GM12891 (cell line): ENCODE measurements at regions not wholly inside any gene's neighbourhood (a gene's known extent, or its start where the extent isn't known, plus 50 kb on each side); places are given as distances from the start of the nearest gene placed in this dataset.
"Not testable (repeated sequence)": the region's sequence is repeated elsewhere in the genome, so short reads cannot be mapped to it uniquely, and the experiment has no call there.

Source experiments
- DNase-seq: peaks from one replicate; pipeline ENCODE4 v3.0.0; 2011; ENCODE audit warnings: low spot score; ENCODE audit not compliant: insufficient read length
- FAIRE-seq: peaks from 2 replicates; lab custom pipeline; 2011; peaks lifted over from hg19 to GRCh38; lab: Jason Lieb, UNC
- PAX5 ChIP-seq: IDR thresholded peaks from 2 replicates; pipeline ENCODE4 v1.6.1; 2011; ENCODE audit warnings: low read length, moderate library complexity, mild to moderate bottlenecking; ENCODE audit not compliant: insufficient read depth, severe bottlenecking
- POLR2A ChIP-seq: IDR thresholded peaks from 2 replicates; pipeline ENCODE4 v1.6.1; 2011; ENCODE audit warnings: low read depth, low read length, control low read depth
- POLR2AphosphoS5 ChIP-seq: IDR thresholded peaks from 2 replicates; pipeline ENCODE4 v1.6.1; 2011; ENCODE audit warnings: low read depth, low read length, control low read depth
- POU2F2 ChIP-seq: IDR thresholded peaks from 2 replicates; pipeline ENCODE4 v1.6.1; 2011; ENCODE audit warnings: low read depth, mild to moderate bottlenecking, control low read depth, low read length, moderate library complexity
- SPI1 ChIP-seq: IDR thresholded peaks from 2 replicates; pipeline ENCODE4 v1.6.1; 2011; ENCODE audit warnings: low read depth, low read length, control low read depth
- TAF1 ChIP-seq: IDR thresholded peaks from 2 replicates; pipeline ENCODE4 v1.6.1; 2011; ENCODE audit warnings: low read depth, low read length, control low read depth

DNA sequence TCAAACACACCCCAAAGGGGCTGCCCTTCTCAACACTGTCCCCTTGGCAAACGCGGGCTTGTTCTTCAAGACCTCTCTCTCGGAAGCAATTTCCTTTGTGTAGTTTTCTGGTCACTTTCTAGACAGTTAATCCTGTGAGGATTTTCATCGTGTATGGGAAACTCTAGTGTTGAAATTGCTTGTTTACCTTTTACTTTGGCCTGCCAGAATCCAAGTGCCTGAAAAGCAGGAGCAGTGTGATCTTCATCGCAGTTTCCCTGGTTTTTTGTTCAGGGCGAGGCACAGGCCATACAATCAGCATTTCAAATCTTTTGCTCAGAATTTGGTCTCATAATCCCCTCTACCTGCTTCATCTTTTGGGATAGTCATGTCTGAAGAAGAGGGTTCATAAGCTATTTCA is 115.7 kb upstream of the C9orf72 start:
- TF ChIP-seq PAX5 (no peak), POU2F2 (no peak), POLR2AphosphoS5 (no peak), TAF1 (no peak), POLR2A (no peak), SPI1 (no peak)
- FAIRE-seq: no peak
- DNase-seq: no peak

DNA sequence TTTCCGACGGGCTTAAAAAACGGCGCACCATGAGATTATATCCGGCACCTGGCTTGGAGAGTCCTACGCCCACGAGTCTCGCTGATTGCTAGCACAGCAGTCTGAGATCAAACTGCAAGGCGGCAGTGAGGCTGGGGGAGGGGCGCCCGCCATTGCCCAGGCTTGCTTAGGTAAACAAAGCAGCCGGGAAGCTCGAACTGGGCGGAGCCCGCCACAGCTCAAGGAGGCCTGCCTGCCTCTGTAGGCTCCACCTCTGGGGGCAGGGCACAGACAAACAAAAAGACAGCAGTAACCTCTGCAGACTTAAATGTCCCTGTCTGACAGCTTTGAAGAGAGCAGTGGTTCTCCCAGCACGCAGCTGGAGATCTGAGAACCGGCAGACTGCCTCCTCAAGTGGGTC is 117.5 kb upstream of the C9orf72 start:
- not testable (repeated sequence) for FAIRE-seq, DNase-seq

GRCh38 chr9:27699621-27700020 is 126.3 kb upstream of the C9orf72 start:
- FAIRE-seq: no peak
- TF ChIP-seq TAF1 (no peak), POU2F2 (no peak), POLR2AphosphoS5 (no peak), SPI1 (no peak), POLR2A (no peak)
- no peak for DNase-seq

DNA sequence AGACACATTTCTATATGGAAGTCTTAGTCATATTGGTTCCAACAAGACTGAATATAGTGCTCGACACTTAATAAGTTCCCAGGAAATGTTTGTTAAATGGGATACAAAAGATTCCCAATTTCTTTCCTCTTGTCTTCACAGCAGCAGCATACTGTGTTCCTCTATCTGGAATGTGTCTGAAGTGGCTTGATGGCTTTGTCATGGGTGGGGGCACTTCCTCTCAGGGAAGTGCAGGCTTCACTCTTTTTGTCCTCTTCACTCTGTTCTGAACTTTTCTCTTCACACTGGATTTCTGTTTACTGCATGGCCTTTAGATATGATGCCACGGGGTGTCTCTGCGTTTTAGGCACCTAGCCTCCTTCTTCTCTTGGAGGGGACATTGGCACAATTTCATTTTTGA is 127.7 kb upstream of the C9orf72 start:
- no peak for FAIRE-seq
- TF ChIP-seq TAF1 (no peak), POLR2A (no peak), POLR2AphosphoS5 (no peak), POU2F2 (no peak), PAX5 (no peak), SPI1 (no peak)
- DNase-seq: no peak

- FAIRE-seq (no peak), DNase-seq (no peak)
Observed at GRCh38 chr9:27701587-27701986, 128.3 kb upstream of the C9orf72 start.

GRCh38 chr9:27703216-27703980 is 130.1 kb upstream of the C9orf72 start:
- TF ChIP-seq SPI1 (no peak), PAX5 (no peak), POLR2A (no peak), POLR2AphosphoS5 (no peak), POU2F2 (no peak), TAF1 (no peak)
- FAIRE-seq (no peak), DNase-seq (no peak)

More at GRCh38 chr9:27701587-27701986, 128.3 kb upstream of the C9orf72 start:
- TF ChIP-seq POU2F2: no peak
- TF ChIP-seq POLR2AphosphoS5: no peak
- no peak for TF ChIP-seq PAX5
- no peak for TF ChIP-seq TAF1
- no peak for TF ChIP-seq POLR2A
- TF ChIP-seq SPI1: no peak

GRCh38 chr9:27711241-27711640 is 138.0 kb upstream of the C9orf72 start:
- FAIRE-seq (no peak), DNase-seq (no peak)
- TF ChIP-seq SPI1 (no peak), PAX5 (no peak)

GRCh38 chr9:27712806-27713205 is 139.5 kb upstream of the C9orf72 start:
- no peak for DNase-seq
- TF ChIP-seq POU2F2 (no peak), TAF1 (no peak), POLR2A (no peak), PAX5 (no peak), POLR2AphosphoS5 (no peak), SPI1 (no peak)
- no peak for FAIRE-seq

- DNase-seq (no peak), FAIRE-seq (no peak)
- no peak for TF ChIP-seq SPI1
- no peak for TF ChIP-seq POLR2AphosphoS5
- no peak for TF ChIP-seq TAF1
- TF ChIP-seq POU2F2: no peak
- no peak for TF ChIP-seq POLR2A
- TF ChIP-seq PAX5: no peak
Observed at GRCh38 chr9:27714388-27714787, 141.1 kb upstream of the C9orf72 start.

DNA sequence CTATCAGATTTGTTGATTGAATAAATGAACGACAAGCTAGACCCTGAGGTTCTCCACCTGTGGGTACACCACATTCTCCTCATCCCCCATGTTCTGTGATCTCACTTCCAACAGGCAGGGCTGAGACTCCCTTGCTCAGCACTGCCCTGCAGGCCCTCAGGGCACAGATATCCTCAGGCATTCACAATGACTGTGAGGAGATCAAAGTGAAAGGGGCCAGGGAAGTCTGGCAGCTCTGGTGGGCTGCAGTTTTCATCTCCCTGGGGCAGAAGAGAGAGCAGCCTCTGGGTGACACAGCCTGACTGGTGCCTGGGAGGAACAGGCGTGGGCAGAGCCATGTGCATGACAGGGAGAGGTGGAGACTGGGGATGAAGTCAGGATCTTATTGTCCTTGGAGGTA is 142.4 kb upstream of the C9orf72 start:
- no peak for DNase-seq
- FAIRE-seq: no peak
- TF ChIP-seq TAF1 (no peak), POLR2AphosphoS5 (no peak), SPI1 (no peak), PAX5 (no peak), POLR2A (no peak), POU2F2 (no peak)
